Stomach (tissue), 8 donors: ENCODE measurements at regions not wholly inside any gene's neighbourhood (a gene's known extent, or its start where the extent isn't known, plus 50 kb on each side); places are given as distances from the start of the nearest gene placed in this dataset.
"Not testable (repeated sequence)": the region's sequence is repeated elsewhere in the genome, so short reads cannot be mapped to it uniquely, and the experiment has no call there.

ENCODE experiments used
- DNase-seq, 2 donors: peaks; one replicate each; pipeline versions ENCODE4 v3.0.0 to v3.0.0-alpha.2; 2013 to 2019
- H3K27ac ChIP-seq, 5 donors: fragments of 200-600 bp in 4 of 5; sonication (generic) in 4 of 5; one replicate each; pipeline ENCODE4 v1.5.1; 2013 to 2019; ENCODE audit warnings: mild to moderate bottlenecking in 1 of 5, moderate library complexity in 1 of 5
- H3K27me3 ChIP-seq, 3 donors: fragments of 200-600 bp; sonication (generic); one replicate each; pipeline ENCODE4 v1.5.1; 2017 to 2019; ENCODE audit warnings: mixed run types in 1 of 3
- H3K36me3 ChIP-seq, 4 donors: fragments of 200-600 bp; sonication (generic); 1 replicate in 3 of 4; 2 replicates in 1 of 4; pipeline ENCODE4 v1.5.1; 2016 to 2019
- H3K4me1 ChIP-seq, 4 donors: fragments of 200-600 bp; sonication (generic); one replicate each; pipeline ENCODE4 v1.5.1; 2016 to 2019
- H3K4me3 ChIP-seq, 4 donors: fragments of 200-600 bp; sonication (generic) in 3 of 4; one replicate each; pipeline ENCODE4 v1.5.1; 2016 to 2019; ENCODE audit warnings: mild to moderate bottlenecking in 1 of 4
- H3K9me3 ChIP-seq, 4 donors: fragments of 200-600 bp; sonication (generic); one replicate each; pipeline ENCODE4 v1.5.1; 2016 to 2019
- CTCF ChIP-seq, 7 experiments: fragments of 450-650 bp in 4 of 7; fragments of 200-600 bp in 3 of 7; sonication (generic) in 3 of 7; IDR thresholded peaks; one replicate each; pipeline ENCODE4 v1.5.1; 2016 to 2019; ENCODE audit warnings: antibody characterized with exemption in 7 of 7, control low read depth in 2 of 7, mild to moderate bottlenecking in 1 of 7
- EP300 ChIP-seq: sonication (generic); formaldehyde crosslinking; IDR thresholded peaks from one replicate; pipeline ENCODE4 v1.6.1; 2017; ENCODE audit warnings: antibody characterized with exemption
- POLR2A ChIP-seq, 4 donors: fragments of 450-650 bp; IDR thresholded peaks; one replicate each; pipeline ENCODE4 v1.6.1; 2016; ENCODE audit warnings: antibody characterized with exemption in 4 of 4, control low read depth in 2 of 4, mild to moderate bottlenecking in 1 of 4, moderate library complexity in 1 of 4
- POLR2AphosphoS5 ChIP-seq, 3 donors: sonication (generic); formaldehyde crosslinking; IDR thresholded peaks; one replicate each; pipeline ENCODE4 v1.6.1; 2016; ENCODE audit warnings: antibody characterized with exemption in 3 of 3
- WGBS, 5 donors: extraction: QIAGEN DNeasy Blood & Tissue Kit in 3 of 5; methylation state at CpG; one replicate each; pipeline versions ENCODE4 v1.1.5 to v1.1.7; 2013 to 2018; 5-methylcytosine and 5-hydroxymethylcytosine counted together
- intact Hi-C: fragments of 100-400 bp; cut with DNase I; formaldehyde crosslinking; loops from one replicate; pipeline ENCODE4 v1.15.1; 2023; ENCODE audit warnings: low total_unique reads
- donor health status: healthy with polysubstance abuse.
- donor health status: Bipolar disorder and iron deficiency.
- donor health status: healthy.

DNA sequence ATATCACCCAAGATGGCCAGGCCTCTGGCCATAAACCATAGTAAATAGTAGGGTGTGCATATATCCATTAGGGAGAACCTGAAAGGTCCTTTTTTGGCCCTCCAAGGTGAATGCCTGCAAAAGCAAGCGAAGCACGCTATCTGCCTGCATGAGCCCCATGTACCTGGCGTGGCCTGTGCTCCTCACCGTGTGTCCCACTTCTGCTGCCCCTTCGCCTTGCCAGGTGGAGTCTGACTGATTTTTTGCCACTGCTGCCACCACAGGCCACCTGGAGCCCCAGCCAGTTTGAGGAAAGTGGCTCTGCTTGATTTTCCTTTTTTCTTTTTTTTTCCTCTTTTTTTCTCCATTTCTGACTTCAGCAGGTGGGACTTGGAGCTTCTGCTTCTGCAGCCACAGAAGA is 139.7 kb downstream of the SNRPN start:
- no peaks in the 10 kb centered on the region for H3K27me3 ChIP-seq
- peaks cover 50 to 100% (median 96%) of the 10 kb centered on the region in 4 donors for H3K9me3 ChIP-seq
- no peak for DNase-seq
- intact Hi-C loops = no loop called here
- H3K4me3 ChIP-seq = no peak overlapping the region
- TF ChIP-seq EP300 (no peak), POLR2A (IDR thresholded peaks at IDR 0.05) (no peak), POLR2AphosphoS5 (IDR thresholded peaks at IDR 0.05) (no peak), CTCF (IDR thresholded peaks at IDR 0.05) (no peak)
- WGBS, 5 donors = 82 to 99% (median 91%) methylated on average over 5 of the region's 5 CpGs
- H3K4me1 ChIP-seq = no peaks in the 10 kb centered on the region
- no peak overlapping the region for H3K27ac ChIP-seq
- peaks cover 64 to 100% (median 100%) of the 10 kb centered on the region in 4 donors for H3K36me3 ChIP-seq

DNA sequence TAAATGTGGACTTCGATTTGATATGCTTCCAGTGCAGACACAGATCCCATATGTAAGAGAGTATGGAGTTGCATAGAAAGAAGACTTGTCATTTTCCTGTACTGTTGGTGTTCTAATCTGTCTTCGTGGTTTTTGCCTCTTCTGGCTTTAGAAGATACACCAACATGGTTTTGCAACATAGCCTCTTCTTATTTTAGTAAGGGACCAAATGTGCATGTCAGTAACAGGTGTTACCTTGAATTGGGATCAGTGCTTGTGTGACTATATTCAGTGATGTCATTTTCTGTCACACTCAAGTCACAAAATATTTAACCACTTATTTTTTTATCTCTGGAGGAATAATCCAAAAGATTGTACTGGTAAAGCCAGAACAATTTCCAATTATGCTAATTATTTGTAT is 140.4 kb downstream of the SNRPN start:
- DNase-seq = no peak
- no peak overlapping the region for H3K4me3 ChIP-seq
- no peak overlapping the region for H3K27ac ChIP-seq
- intact Hi-C loops = no loop called here
- H3K4me1 ChIP-seq = no peaks in the 10 kb centered on the region
- H3K9me3 ChIP-seq = peaks cover 47 to 100% (median 96%) of the 10 kb centered on the region in 4 donors
- no peaks in the 10 kb centered on the region for H3K27me3 ChIP-seq
- WGBS, 5 donors = 53 to 74% (median 63%) methylated on average over 2 of the region's 2 CpGs
- TF ChIP-seq EP300 (no peak), CTCF (IDR thresholded peaks at IDR 0.05) (no peak), POLR2AphosphoS5 (IDR thresholded peaks at IDR 0.05) (no peak), POLR2A (IDR thresholded peaks at IDR 0.05) (no peak)
- H3K36me3 ChIP-seq = peaks cover 64 to 100% (median 100%) of the 10 kb centered on the region in 4 donors

DNA sequence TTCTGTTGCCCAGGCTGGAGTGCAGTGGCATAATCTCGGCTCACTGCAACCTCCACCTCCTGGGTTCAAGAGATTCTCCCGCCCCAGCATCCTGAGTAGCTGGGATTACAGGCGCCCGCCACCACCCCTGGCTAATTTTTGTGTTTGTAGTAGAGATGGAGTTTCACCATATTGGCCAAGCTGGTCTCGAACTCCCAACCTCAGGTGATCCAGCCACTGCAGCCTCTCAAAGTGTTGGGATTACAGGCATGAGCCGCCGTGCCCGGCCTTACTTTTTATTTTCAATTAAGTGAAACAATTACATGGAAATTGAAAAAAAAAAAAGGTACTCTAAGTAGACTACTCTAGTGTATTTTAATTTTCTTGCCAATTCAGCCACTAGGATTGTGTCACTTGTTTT is 145.2 kb downstream of the SNRPN start:
- Histone ChIP-seq H3K36me3 (peaks cover 41 to 100% (median 100%) of the 10 kb centered on the region in 4 donors), H3K9me3 (peaks cover 20 to 100% (median 90%) of the 10 kb centered on the region in 4 donors)
- H3K4me1 ChIP-seq, H3K27ac ChIP-seq, H3K27me3 ChIP-seq, DNase-seq, intact Hi-C loops, H3K4me3 ChIP-seq: not testable (repeated sequence)
- WGBS, 5 donors = 83 to 90% (median 86%) methylated on average over 8 of the region's 8 CpGs

DNA sequence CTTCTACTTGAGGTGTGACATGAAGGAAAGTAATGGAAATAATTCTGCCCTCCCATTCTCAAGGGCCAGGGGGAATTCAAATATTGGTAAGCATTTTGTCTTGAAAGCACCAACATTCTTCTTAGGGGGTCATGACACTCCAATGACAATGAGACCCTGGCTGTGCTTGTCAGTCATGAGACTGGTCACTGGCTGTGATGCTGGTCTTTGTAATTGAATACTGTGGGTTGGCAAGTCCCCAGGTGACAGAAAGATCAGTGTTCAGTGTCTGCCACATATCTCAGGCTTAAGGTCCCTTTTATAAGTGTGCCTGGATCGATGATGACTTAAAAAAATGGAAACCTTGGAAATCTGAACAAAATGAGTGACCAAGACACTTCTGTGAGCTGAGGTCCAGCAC is 151.4 kb downstream of the SNRPN start:
- TF ChIP-seq CTCF (IDR thresholded peaks at IDR 0.05) = no peak
- TF ChIP-seq POLR2A (IDR thresholded peaks at IDR 0.05) = no peak
- no peak for TF ChIP-seq EP300
- no peak for TF ChIP-seq POLR2AphosphoS5 (IDR thresholded peaks at IDR 0.05)

GRCh38 chr15:25133804-25134203 is 179.0 kb downstream of the SNRPN start:
- intact Hi-C loops = no loop called here

More for the DNA sequence above, 151.4 kb downstream of the SNRPN start:
- Histone ChIP-seq H3K4me3 (no peak overlapping the region), H3K36me3 (peaks cover 64 to 100% (median 100%) of the 10 kb centered on the region in 4 donors), H3K9me3 (peaks cover 16 to 100% (median 88%) of the 10 kb centered on the region in 4 donors), H3K27me3 (no peaks in the 10 kb centered on the region), H3K4me1 (no peaks in the 10 kb centered on the region), H3K27ac (no peak overlapping the region)
- 38 to 71% (median 63%) methylated on average over 1 of the region's 1 CpG for WGBS, 5 donors
- intact Hi-C loops = no loop called here
- no peak for DNase-seq

More at GRCh38 chr15:25133804-25134203, 179.0 kb downstream of the SNRPN start:
- Histone ChIP-seq H3K9me3 (peaks cover 4 to 83% (median 43%) of the 10 kb centered on the region in 4 donors), H3K4me3 (no peak overlapping the region), H3K27me3 (no peaks in the 10 kb centered on the region), H3K4me1 (no peaks in the 10 kb centered on the region), H3K27ac (no peak overlapping the region), H3K36me3 (peaks cover 0 to 14% (median 6%) of the 10 kb centered on the region in 4 donors)
- TF ChIP-seq POLR2AphosphoS5 (IDR thresholded peaks at IDR 0.05) (no peak), EP300 (no peak), CTCF (IDR thresholded peaks at IDR 0.05) (no peak), POLR2A (IDR thresholded peaks at IDR 0.05) (no peak)
- DNase-seq = no peak
- 54 to 67% (median 61%) methylated on average over 2 of the region's 2 CpGs for WGBS, 5 donors
